Adrenal gland (tissue), 9 donors: ENCODE measurements at regions not wholly inside any gene's neighbourhood (a gene's known extent, or its start where the extent isn't known, plus 50 kb on each side); places are given as distances from the start of the nearest gene placed in this dataset.

Source experiments
- DNase-seq, 7 donors: peaks; one replicate each; pipeline ENCODE4 v3.0.0-alpha.2; 2019 to 2020
- H3K27ac ChIP-seq, 5 donors: fragments of 200-600 bp; sonication (generic) in 4 of 5; 1 replicate in 3 of 5; 2 replicates in 2 of 5; pipeline versions ENCODE4 v1.5.1 to v1.8.0; 2016 to 2020; ENCODE audit warnings: mild to moderate bottlenecking in 1 of 5
- H3K27me3 ChIP-seq: fragments of 200-600 bp; 2 replicates; pipeline ENCODE4 v1.8.0; 2021
- H3K36me3 ChIP-seq, 2 donors: fragments of 200-600 bp; replicated peaks in 1 of 2; 1 replicate in 1 of 2; 2 replicates in 1 of 2; pipeline versions ENCODE4 v1.5.1 to v1.8.0; 2018 to 2022
- H3K4me1 ChIP-seq, 2 donors: fragments of 200-600 bp; replicated peaks in 1 of 2; 1 replicate in 1 of 2; 2 replicates in 1 of 2; pipeline versions ENCODE4 v1.5.1 to v1.8.0; 2018 to 2021
- H3K4me3 ChIP-seq, 4 donors: fragments of 200-600 bp; sonication (generic) in 3 of 4; one replicate each; pipeline ENCODE4 v1.5.1; 2016 to 2018
- H3K9me3 ChIP-seq, 3 donors: fragments of 200-600 bp; sonication (generic) in 1 of 3; replicated peaks in 1 of 3; 1 replicate in 2 of 3; 2 replicates in 1 of 3; pipeline versions ENCODE4 v1.5.1 to v1.8.0; 2016 to 2021
- POLR2A ChIP-seq, 2 donors: fragments of 450-650 bp; IDR thresholded peaks; one replicate each; pipeline ENCODE4 v1.6.1; 2017; ENCODE audit warnings: antibody characterized with exemption in 2 of 2, mild to moderate bottlenecking in 2 of 2, moderate library complexity in 1 of 2
- whole genome bisulfite sequencing, 4 donors: extraction: QIAGEN DNeasy Blood & Tissue Kit in 2 of 4; methylation state at CpG; one replicate each; pipeline versions ENCODE4 v1.1.5 to v1.1.7; 2013 to 2017; 5-methylcytosine and 5-hydroxymethylcytosine counted together
- intact Hi-C, 2 donors: fragments of 100-400 bp; cut with DNase I; formaldehyde crosslinking; loops; one replicate each; pipeline versions ENCODE4 v1.14.1 to v1.15.0; 2022 to 2023
- TF ChIP-seq, protein P1 (sequence below), 6 experiments: fragments of 450-650 bp in 4 of 6; fragments of 200-600 bp in 2 of 6; sonication (generic) in 1 of 6; IDR thresholded peaks; 1 replicate in 5 of 6; 2 replicates in 1 of 6; pipeline versions ENCODE4 v1.5.1 to v1.8.0; 2016 to 2021; ENCODE audit warnings: antibody characterized with exemption in 6 of 6, mild to moderate bottlenecking in 2 of 6, moderate library complexity in 1 of 6
- donor health status: healthy with polysubstance abuse.
- donor health status: Bipolar disorder and iron deficiency.
- donor health status: DM: yes; HTN: yes; CAD: no.
- donor health status: DM: no; HTN: no; CAD: no.
- donor health status: DM: no; HTN: no; CAD: no.

DNA sequence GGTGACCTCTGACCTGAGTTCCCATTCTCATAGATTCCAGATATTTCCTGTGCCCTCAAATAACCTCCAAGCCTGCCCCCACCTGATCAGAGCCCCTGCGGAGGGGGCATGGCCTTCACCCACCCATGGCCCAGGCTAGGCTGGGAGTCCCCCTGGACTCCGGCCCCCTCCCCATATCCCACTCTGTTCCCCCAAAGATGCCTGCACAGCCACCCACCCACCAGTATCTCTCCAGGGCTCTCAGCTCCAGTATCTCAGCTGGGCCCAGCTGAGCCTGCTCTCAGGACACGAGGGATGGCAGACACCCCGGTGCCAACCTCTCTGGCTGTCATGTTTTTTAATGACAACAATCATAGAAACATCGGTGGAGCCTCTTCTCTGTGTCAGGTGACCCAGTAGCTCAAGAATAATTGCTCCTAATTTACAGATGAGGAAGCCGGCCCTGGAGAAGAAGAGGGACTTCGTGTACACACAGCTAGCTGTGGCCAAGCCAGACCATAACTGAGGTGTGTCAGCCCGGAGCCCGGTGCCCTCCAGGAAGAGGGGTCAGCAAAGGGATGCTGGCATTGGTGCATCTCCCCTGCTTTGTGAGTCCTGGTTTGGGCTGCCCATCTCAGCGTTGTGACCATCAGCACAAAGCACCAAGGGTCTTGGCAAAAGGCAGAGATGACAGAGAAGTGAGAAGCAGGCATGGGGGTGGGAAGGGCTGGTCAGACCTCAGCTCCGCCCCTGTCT is 84.4 kb downstream of the SDC1 start:
- 85 to 95% (median 89%) methylated on average over 7 to 11 of the region's 11 CpGs for WGBS, 4 donors
- peak overlapping the region in 1 of 5 donors; percentile 55 for H3K27ac ChIP-seq
- H3K36me3 ChIP-seq, result no peaks in the 10 kb centered on the region
- H3K27me3 ChIP-seq, result no peaks in the 10 kb centered on the region
- no peak for DNase-seq
- H3K9me3 ChIP-seq, result no peaks in the 10 kb centered on the region
- TF ChIP-seq, protein P1, sequence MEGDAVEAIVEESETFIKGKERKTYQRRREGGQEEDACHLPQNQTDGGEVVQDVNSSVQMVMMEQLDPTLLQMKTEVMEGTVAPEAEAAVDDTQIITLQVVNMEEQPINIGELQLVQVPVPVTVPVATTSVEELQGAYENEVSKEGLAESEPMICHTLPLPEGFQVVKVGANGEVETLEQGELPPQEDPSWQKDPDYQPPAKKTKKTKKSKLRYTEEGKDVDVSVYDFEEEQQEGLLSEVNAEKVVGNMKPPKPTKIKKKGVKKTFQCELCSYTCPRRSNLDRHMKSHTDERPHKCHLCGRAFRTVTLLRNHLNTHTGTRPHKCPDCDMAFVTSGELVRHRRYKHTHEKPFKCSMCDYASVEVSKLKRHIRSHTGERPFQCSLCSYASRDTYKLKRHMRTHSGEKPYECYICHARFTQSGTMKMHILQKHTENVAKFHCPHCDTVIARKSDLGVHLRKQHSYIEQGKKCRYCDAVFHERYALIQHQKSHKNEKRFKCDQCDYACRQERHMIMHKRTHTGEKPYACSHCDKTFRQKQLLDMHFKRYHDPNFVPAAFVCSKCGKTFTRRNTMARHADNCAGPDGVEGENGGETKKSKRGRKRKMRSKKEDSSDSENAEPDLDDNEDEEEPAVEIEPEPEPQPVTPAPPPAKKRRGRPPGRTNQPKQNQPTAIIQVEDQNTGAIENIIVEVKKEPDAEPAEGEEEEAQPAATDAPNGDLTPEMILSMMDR (IDR thresholded peaks at IDR 0.05), result no peak
- TF ChIP-seq POLR2A (IDR thresholded peaks at IDR 0.05), result no peak
- H3K4me3 ChIP-seq, result no peak overlapping the region
- H3K4me1 ChIP-seq, result no peaks in the 10 kb centered on the region
- intact Hi-C loops, result no loop called here

DNA sequence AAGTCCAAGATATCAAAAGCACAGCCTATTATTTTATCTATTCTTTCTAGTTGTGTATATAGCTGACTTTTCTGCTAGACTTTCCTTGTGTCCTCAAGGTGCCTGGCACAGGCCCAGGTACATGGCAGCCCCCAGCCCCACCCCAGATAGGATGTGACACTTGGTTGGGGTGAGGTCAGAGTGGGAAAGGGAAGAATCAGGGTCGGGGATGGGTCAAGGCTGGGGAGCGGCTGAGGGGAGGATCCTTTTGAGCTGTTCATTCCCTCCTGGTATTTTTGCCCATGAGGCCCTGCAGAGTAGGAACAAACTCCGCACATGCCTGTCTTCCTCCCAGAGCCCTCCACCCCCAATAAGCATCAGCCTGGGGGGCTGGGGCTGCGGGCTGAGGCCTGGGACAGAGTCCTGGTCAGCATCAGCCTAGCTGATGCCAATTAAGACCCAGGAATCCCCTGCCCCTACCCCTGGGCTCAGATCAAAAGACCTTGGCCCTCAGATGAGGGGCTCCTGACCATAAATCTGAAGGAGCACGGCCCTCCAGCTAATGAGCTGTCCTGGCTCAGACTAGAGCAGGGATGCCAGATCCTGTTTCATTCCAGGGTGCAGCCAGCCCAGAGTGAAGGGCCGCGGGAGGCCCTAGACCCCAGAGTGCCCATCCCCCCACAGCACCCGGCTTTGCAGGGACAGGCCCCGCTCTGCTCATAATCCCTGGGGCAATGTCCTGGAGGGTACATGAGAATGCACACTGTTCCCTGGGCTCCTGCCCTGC is 85.3 kb downstream of the SDC1 start:
- 59 to 74% (median 63%) methylated on average over 4 to 9 of the region's 9 CpGs for WGBS, 4 donors
- Histone ChIP-seq H3K27me3 (no peaks in the 10 kb centered on the region), H3K36me3 (no peaks in the 10 kb centered on the region), H3K27ac (no peak overlapping the region), H3K4me1 (no peaks in the 10 kb centered on the region), H3K4me3 (no peak overlapping the region), H3K9me3 (no peaks in the 10 kb centered on the region)
- DNase-seq, result no peak
- no peak for TF ChIP-seq POLR2A (IDR thresholded peaks at IDR 0.05)
- TF ChIP-seq, protein P1 (IDR thresholded peaks at IDR 0.05), result no peak
- intact Hi-C loops, result loop anchor here (5.0 kb wide), 2 partner anchors 83 to 88 kb away; partner anchors contain the start of gene SDC1 (in 1 of the 2)

DNA sequence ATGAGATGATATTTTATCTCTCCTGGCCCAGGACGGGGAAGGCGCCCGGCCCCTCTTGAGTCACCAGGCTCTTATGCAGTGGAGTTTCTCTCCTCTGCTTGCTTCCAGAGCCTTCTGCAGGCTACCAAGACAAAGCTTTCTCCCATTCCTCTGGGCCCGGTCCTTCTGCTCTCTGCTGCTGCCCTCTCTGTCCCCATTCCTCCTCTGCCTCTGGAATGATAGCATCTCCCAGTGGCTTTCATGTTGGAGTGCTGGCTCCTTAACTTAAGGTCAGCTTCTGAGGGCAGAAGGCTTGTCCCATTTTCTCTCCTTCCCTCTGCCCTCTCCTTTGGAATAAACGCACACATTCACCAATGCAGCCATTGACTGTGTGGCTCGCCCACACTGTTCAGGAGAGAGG is 86.2 kb downstream of the SDC1 start:
- intact Hi-C loops, result loop anchor here (5.0 kb wide), 2 partner anchors 84 to 89 kb away; partner anchors contain the start of gene SDC1 (in 1 of the 2)
- TF ChIP-seq, protein P1 (IDR thresholded peaks at IDR 0.05), result no peak
- TF ChIP-seq POLR2A (IDR thresholded peaks at IDR 0.05), result no peak
- no peak overlapping the region for H3K27ac ChIP-seq
- DNase-seq, result no peak
- 37 to 73% (median 54%) methylated on average over 6 of the region's 6 CpGs for WGBS, 4 donors
- H3K9me3 ChIP-seq, result no peaks in the 10 kb centered on the region
- H3K27me3 ChIP-seq, result no peaks in the 10 kb centered on the region
- H3K4me1 ChIP-seq, result no peaks in the 10 kb centered on the region
- no peaks in the 10 kb centered on the region for H3K36me3 ChIP-seq
- no peak overlapping the region for H3K4me3 ChIP-seq

DNA sequence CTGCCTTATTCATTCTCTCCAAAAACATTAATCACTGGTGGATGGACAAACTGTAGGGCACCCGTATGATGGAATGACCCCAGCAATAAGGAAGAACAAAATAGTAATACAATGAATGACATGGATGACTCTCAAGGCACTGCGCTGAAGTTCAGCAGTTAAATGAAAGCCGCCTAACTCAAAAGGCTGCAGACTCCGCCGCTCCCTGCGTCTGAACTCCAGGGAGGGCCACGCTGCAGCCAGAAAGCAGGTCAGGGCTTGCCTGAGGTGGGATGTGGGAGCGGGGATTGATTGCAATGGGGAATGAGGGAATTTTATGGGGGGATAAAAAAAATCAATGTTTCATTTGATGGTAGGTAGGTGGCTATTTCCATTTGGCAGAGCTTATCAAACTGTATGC is 86.5 kb upstream of the LAPTM4A start:
- no peaks in the 10 kb centered on the region for H3K27me3 ChIP-seq
- no peak overlapping the region for H3K4me3 ChIP-seq
- no peaks in the 10 kb centered on the region for H3K9me3 ChIP-seq
- H3K27ac ChIP-seq, result no peak overlapping the region
- H3K36me3 ChIP-seq, result no peaks in the 10 kb centered on the region
- DNase-seq, result no peak
- intact Hi-C loops, result loop anchor here (5.0 kb wide), 2 partner anchors 84 to 89 kb away; partner anchors contain the start of gene SDC1 (in 1 of the 2)
- 94 to 98% (median 96%) methylated on average over 8 of the region's 8 CpGs for WGBS, 4 donors
- no peaks in the 10 kb centered on the region for H3K4me1 ChIP-seq
- TF ChIP-seq POLR2A (IDR thresholded peaks at IDR 0.05), result no peak
- TF ChIP-seq, protein P1 (IDR thresholded peaks at IDR 0.05), result no peak
